ENCODE measurements at regions not wholly inside any gene's neighbourhood (a gene's known extent, or its start where the extent isn't known, plus 50 kb on each side); places are given as distances from the start of the nearest gene placed in this dataset.

- Histone ChIP-seq H3K36me3 (ENCODE audit: control insufficient read depth, insufficient read depth, low read length) (no peaks in the 10 kb centered on the region), H3K27me3 (ENCODE audit: control insufficient read depth, insufficient read depth, low read length) (no peaks in the 10 kb centered on the region), H3K4me3 (ENCODE audit: low read depth, low read length) (no peak overlapping the region)
- CTCF ChIA-PET: no interaction called here
- no peak for DNase-seq (ENCODE audit: low read depth)
- POLR2A ChIA-PET: no interaction called here
- no peak for TF ChIP-seq CTCF (IDR thresholded peaks at IDR 0.05; ENCODE audit: insufficient read depth, low read depth, low read length)
These were observed 418.3 kb upstream of the DDX18 start for GRCh38 chr2:117396161-117396560.

GRCh38 chr2:117401582-117401981, 412.9 kb upstream of the DDX18 start:
- Histone ChIP-seq H3K27me3 (ENCODE audit: control insufficient read depth, insufficient read depth, low read length) (no peaks in the 10 kb centered on the region), H3K36me3 (ENCODE audit: control insufficient read depth, insufficient read depth, low read length) (no peaks in the 10 kb centered on the region), H3K4me3 (ENCODE audit: low read depth, low read length) (no peak overlapping the region)
- ChIA-PET POLR2A (no interaction called here), CTCF (no interaction called here)
- TF ChIP-seq CTCF (IDR thresholded peaks at IDR 0.05; ENCODE audit: insufficient read depth, low read depth, low read length): no peak
- no peak for DNase-seq (ENCODE audit: low read depth)

GRCh38 chr2:117406443-117406842, 408.0 kb upstream of the DDX18 start:
- ChIA-PET POLR2A (no interaction called here), CTCF (no interaction called here)
- Histone ChIP-seq H3K36me3 (ENCODE audit: control insufficient read depth, insufficient read depth, low read length) (no peaks in the 10 kb centered on the region), H3K27me3 (ENCODE audit: control insufficient read depth, insufficient read depth, low read length) (no peaks in the 10 kb centered on the region), H3K4me3 (ENCODE audit: low read depth, low read length) (no peak overlapping the region)
- DNase-seq (ENCODE audit: low read depth): no peak
- no peak for TF ChIP-seq CTCF (IDR thresholded peaks at IDR 0.05; ENCODE audit: insufficient read depth, low read depth, low read length)

GRCh38 chr2:117407746-117408145, 406.7 kb upstream of the DDX18 start:
- ChIA-PET POLR2A (no interaction called here), CTCF (no interaction called here)
- H3K27me3 ChIP-seq (ENCODE audit: control insufficient read depth, insufficient read depth, low read length): no peaks in the 10 kb centered on the region
- no peak overlapping the region for H3K4me3 ChIP-seq (ENCODE audit: low read depth, low read length)
- TF ChIP-seq CTCF (IDR thresholded peaks at IDR 0.05; ENCODE audit: insufficient read depth, low read depth, low read length): no peak
- no peaks in the 10 kb centered on the region for H3K36me3 ChIP-seq (ENCODE audit: control insufficient read depth, insufficient read depth, low read length)
- no peak for DNase-seq (ENCODE audit: low read depth)

- CTCF ChIA-PET: no interaction called here
- Histone ChIP-seq H3K36me3 (ENCODE audit: control insufficient read depth, insufficient read depth, low read length) (no peaks in the 10 kb centered on the region), H3K4me3 (ENCODE audit: low read depth, low read length) (no peak overlapping the region), H3K27me3 (ENCODE audit: control insufficient read depth, insufficient read depth, low read length) (no peaks in the 10 kb centered on the region)
- TF ChIP-seq CTCF (IDR thresholded peaks at IDR 0.05; ENCODE audit: insufficient read depth, low read depth, low read length): no peak
- no peak for DNase-seq (ENCODE audit: low read depth)
- POLR2A ChIA-PET: no interaction called here
These were observed 405.0 kb upstream of the DDX18 start for GRCh38 chr2:117409443-117409842.

Data from BJ (cell line).